ENCODE measurements at regions not wholly inside any gene's neighbourhood (a gene's known extent, or its start where the extent isn't known, plus 50 kb on each side); places are given as distances from the start of the nearest gene placed in this dataset.

DNA sequence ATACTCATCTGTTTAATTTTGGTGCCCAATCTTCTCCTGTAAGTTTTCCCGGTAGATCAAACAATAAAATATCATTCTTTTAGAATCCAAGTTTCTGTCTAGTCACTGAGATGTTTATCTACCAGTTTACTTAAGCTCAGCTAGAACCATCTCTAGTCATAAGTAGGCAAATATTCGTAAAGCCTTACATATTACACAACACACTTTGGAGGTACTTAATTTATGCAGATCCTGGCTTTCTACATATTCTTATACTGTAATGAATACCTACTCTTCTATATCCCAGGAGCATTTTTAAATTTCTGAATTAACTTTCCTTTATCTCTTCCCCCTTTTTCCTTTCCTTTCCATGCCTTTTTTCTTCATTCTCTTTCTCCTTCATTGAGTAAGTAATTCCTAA, 185.9 kb upstream of the ZBTB20 start:
- DNase-seq: no peak

- no peak for DNase-seq
Observed at GRCh38 chr3:115336836-115337235, 189.7 kb upstream of the ZBTB20 start.

DNA sequence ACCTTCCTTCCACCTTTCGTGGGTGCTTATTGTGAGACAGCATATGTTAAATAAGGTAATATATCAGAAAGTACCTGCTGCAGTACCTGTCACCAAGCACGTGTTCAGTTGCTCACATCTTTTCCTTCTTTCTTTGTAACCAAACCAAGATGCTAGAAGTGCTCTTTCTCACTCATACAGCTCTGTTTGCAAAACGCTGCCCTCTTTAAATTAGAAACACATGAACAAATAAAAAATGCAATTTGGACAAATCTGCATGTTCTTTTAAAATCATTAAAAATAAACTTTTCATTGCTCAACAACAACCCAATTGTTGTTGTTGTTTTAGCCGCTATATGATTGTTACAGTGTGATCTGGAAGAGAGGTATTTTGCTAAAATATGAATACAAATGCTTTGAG, 193.5 kb upstream of the ZBTB20 start:
- no peak for DNase-seq

- DNase-seq: no peak
Observed at GRCh38 chr3:115341208-115341607, 194.1 kb upstream of the ZBTB20 start.

DNA sequence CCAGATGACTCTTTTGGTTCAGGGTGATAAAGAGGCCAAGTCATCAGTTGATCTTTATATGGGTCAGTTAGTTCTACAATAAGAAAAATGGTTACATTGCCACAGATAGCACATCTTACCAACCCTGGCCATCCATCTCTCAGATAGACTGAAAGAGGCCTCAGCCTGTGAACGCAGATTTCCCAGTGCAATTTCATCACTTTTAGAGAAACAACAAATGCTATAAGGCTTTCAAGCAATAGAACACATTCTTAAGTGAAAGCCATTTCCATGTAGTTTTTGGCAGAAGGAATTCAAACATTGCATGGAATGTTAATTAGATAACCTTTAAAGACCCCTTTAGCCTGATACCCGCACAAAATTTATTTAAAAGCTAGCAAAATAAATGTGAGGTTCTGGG, 200.6 kb upstream of the ZBTB20 start:
- DNase-seq: no peak

DNA sequence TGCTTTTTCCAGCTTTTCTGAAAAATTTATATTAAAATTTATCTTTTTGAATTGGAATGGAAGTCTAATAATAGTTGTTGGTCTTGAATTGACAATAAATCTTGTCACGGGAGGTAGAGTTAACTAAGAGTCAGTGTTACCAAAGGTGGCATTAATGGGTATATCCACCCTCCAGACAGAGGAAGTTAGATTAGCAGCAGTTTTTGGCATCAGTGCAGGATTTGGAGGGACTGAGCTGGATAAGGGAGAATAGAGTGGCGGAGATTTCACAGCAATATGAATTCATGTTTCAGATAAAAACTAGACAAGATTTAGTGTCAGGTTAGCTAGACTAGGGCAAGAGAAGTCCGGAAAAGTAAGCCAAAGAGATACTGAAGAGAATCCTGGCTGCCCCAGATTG, 201.3 kb upstream of the ZBTB20 start:
- DNase-seq: no peak

- no peak for DNase-seq
Observed at GRCh38 chr3:115348951-115349745, 202.1 kb upstream of the ZBTB20 start.

GRCh38 chr3:115350606-115351005, 203.5 kb upstream of the ZBTB20 start:
- DNase-seq: no peak

GRCh38 chr3:115351193-115351592, 204.1 kb upstream of the ZBTB20 start:
- DNase-seq: no peak

DNA sequence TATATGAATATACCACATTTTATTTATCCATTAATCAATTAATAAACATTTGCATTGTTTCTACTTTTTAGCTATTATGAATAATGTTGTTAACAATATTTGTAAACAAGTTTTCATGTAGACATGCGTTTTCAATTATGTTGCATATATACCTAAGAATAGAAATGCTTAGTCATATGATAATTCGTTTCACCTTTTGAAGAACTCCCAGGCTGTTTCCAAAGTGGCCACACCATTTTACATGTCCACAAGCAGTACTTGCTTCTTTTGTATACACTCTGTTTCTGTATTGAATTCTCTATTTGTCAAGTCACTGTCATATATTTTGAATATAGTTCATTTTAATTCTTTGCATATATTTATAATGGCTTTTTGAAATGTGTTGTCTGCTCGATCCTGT, 206.9 kb upstream of the ZBTB20 start:
- DNase-seq: no peak

- DNase-seq: no peak
Observed at GRCh38 chr3:115357456-115357855, 210.4 kb upstream of the ZBTB20 start.

- no peak for DNase-seq
Observed at GRCh38 chr3:115359536-115359935, 212.4 kb upstream of the ZBTB20 start.

GRCh38 chr3:115361806-115362205, 214.7 kb upstream of the ZBTB20 start:
- DNase-seq: no peak

GRCh38 chr3:115363071-115363470, 216.0 kb upstream of the ZBTB20 start:
- no peak for DNase-seq

DNA sequence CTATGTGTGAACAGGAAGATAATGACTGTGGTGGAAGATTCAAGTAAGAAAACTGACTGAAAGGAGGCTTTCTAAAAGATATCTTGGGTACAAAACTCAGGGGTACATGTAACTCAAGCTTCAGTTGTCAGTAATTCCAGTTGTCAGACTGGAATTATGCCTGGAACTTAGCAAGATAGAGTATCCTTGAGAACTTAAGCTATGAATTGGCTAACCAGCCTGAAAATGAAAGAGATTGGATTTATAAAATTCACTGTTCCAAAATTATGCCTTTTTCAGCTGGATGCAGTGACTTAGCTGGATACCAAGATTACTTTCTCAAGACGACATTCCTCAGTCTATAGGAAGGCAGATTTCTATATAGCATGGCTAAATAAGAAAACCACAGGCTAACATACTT, 221.9 kb upstream of the ZBTB20 start:
- no peak for DNase-seq

GRCh38 chr3:115375362-115375761, 228.3 kb upstream of the ZBTB20 start:
- no peak for DNase-seq

DNA sequence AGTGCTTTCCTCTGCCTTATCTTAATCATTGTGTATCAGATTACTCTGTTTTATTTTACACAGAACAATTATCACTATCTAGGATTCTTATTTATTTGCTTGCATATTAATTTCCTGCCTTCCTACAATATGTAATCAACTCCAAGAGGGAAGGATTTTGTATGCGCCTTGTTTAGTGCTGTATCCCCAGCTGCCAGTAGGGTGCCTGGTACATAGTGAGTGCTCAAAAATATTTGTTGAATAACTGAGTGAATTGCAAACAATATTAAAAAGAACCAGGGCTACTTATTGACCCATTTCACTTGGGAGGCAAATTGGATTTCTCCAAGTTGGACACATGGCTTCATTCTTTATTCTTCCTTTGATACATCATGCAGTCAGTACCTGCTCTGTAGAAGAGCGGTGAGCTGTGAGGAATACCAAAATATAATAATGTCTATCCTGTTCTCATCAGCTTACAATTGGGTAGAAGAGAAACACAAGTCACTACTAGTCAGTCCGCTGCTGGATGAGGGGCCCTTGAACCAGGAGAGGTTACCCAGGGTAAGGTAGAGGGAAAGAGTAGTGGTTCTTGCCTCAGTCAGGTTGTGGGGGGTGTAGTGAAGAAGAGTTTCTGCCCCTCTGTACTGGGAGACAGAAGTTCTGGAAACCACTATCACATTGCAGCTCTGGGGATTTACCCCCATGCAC, 233.9 kb upstream of the ZBTB20 start:
- no peak for DNase-seq

DNA sequence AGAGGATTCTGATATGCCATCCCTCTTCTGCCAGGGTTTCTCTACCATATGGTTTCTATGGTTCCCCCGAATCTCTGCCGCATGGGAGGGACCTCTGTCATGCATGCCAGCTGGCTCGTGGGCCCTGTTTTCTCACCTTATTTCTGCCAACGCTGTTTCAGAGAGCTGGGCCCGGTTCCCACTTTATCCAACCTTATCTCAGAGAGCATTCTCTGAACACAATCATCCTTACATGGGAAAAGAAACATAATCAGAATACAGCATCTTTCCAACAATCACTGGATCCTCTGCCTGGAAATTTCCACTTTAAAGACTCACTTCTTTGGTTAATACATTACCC, 234.5 kb upstream of the ZBTB20 start:
- DNase-seq: no peak

- no peak for DNase-seq
Observed at GRCh38 chr3:115381931-115382330, 234.8 kb upstream of the ZBTB20 start.

GRCh38 chr3:115384381-115384780, 237.3 kb upstream of the ZBTB20 start:
- no peak for DNase-seq

DNA sequence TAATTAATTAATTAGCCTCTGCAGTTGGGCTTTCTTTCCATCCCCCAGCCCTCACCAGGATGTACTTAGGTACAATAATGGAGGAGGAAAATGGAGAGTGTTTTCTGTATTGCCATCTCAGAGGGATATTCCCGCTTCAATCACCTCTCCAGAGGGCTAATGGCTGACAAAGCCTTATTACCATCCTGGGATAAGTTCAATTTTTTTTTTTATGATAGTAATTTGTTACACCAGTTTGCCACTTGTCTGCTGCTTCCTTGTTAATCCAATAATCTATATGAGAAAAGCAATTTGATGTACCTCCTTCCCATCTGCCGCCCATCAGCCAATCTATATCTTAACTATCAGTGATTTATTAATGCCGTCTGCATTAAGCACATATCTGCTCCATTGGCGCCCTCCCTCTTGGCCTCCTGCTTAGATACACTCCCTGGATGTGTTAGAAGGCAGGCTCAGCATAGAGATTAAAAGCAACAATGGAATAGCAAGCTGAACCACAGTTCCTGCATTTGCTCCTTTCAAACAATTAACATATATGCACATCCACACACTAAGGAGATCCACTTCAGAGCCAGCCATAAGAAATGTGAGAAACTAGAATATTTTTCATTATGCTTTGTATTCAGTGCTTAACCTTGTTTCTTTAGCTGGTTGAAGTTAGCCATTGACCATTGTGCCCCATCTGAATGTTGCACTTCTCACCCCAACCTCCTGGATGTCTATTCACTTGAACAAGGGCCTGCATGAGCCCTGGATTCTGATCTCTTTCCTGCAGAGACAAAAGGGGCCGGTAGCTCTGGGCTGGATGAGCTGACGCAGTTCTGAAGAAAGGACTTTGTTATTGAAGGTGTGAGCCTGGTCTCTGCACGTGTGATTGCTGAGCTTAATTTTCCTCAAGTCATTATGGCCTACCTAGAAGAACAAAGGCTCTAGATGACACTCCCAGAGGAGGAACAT, 237.3 kb upstream of the GAP43 start:
- DNase-seq: no peak

- DNase-seq: no peak
Observed at GRCh38 chr3:115388166-115388565, 235.1 kb upstream of the GAP43 start.

- no peak for DNase-seq
Observed at GRCh38 chr3:115388811-115389210, 234.5 kb upstream of the GAP43 start.

- DNase-seq: no peak
Observed at GRCh38 chr3:115396801-115397200, 226.5 kb upstream of the GAP43 start.
